ENCODE measurements at regions not wholly inside any gene's neighbourhood (a gene's known extent, or its start where the extent isn't known, plus 50 kb on each side); places are given as distances from the start of the nearest gene placed in this dataset.

- ChIA-PET POLR2A (no interaction called here), CTCF (ENCODE audit: low intra/inter-chr PET ratio) (interaction anchor here (1.1 kb wide), 1 partner anchor 9 kb away, joined by 5 read pairs; no protein-coding TSS in a partner anchor)
- FAIRE-seq (no peak), ATAC-seq (no peak), DNase-seq (ENCODE audit: extremely low read depth in 1 of 4, low spot score in 3 of 4) (no peak)
- Histone ChIP-seq H3K9me1 (ENCODE audit: control insufficient read depth, insufficient read depth, low read length) (no peaks in the 10 kb centered on the region), H3K4me2 (ENCODE audit: insufficient read depth, low read length) (no peak overlapping the region), H3K4me3 (no peak overlapping the region), H3K79me2 (ENCODE audit: control insufficient read depth, insufficient read depth, low read length) (no peaks in the 10 kb centered on the region), H2AFZ (ENCODE audit: low read depth, low read length) (no peak overlapping the region), H3K27me3 (ENCODE audit: control insufficient read depth in 2 of 2, insufficient read depth in 2 of 2, low read length in 2 of 2) (peaks cover 10 to 47% of the 10 kb centered on the region in 2 experiments; a peak in 4 of 5 replicates), H4K20me1 (replicated peaks; ENCODE audit: control insufficient read depth, insufficient read depth, low read length) (0 out of 2 replicates have a peak, but pooled peaks cover 3% of the 10 kb centered on the region), H3K36me3 (ENCODE audit: control insufficient read depth, insufficient read depth, low read length) (no peaks in the 10 kb centered on the region), H3K27ac (ENCODE audit: extremely low read depth, low read depth, low read length) (no peak overlapping the region), H3K9me3 (replicated peaks; ENCODE audit: control insufficient read depth, insufficient read depth, low read depth, low read length) (no peaks in the 10 kb centered on the region), H3K4me1 (replicated peaks in 1 of 2; ENCODE audit: control insufficient read depth in 2 of 2, insufficient read depth in 2 of 2, low read length in 2 of 2) (no peaks in the 10 kb centered on the region; a peak in 1 of 5 replicates), H3K9ac (ENCODE audit: insufficient read depth in 1 of 2, low read depth in 2 of 2, low read length in 2 of 2) (no peak overlapping the region; a peak in 1 of 4 replicates)
- no peak for TF ChIP-seq NR2C1 (IDR thresholded peaks at IDR 0.05)
- TF ChIP-seq NR2C1 (tag; IDR thresholded peaks at IDR 0.05): no peak
- no peak for TF ChIP-seq E2F4 (CRISPR knock-in tag; IDR thresholded peaks at IDR 0.05; ENCODE audit: low read depth)
- no peak for TF ChIP-seq ZNF764 (CRISPR knock-in tag; IDR thresholded peaks at IDR 0.05; ENCODE audit: low read depth)
- 0% methylated on average over 7 of the region's 8 CpGs for WGBS (ENCODE audit: insufficient coverage, low coverage, missing lambda C conversion rate)
- in situ Hi-C loops (cut with MboI) (no loop called here), intact Hi-C loops (cut with micrococcal nuclease) (no loop called here)
- BruUV-seq (replicated peaks): no TSS peak
Measured at GRCh38 chr9:36779582-36779981, 206.9 kb downstream of the MELK start.

GRCh38 chr9:36780186-36780585 lies 207.5 kb downstream of the MELK start:
- no peak overlapping the region for H3K4me3 ChIP-seq
- no TSS peak for BruUV-seq (replicated peaks)
- H3K9me1 ChIP-seq (ENCODE audit: control insufficient read depth, insufficient read depth, low read length): no peaks in the 10 kb centered on the region
- POLR2A ChIA-PET: no interaction called here
- ATAC-seq (no peak), DNase-seq (ENCODE audit: extremely low read depth in 1 of 4, low spot score in 3 of 4) (no peak), FAIRE-seq (no peak)
- no peak overlapping the region for H2AFZ ChIP-seq (ENCODE audit: low read depth, low read length)
- no peaks in the 10 kb centered on the region for H3K79me2 ChIP-seq (ENCODE audit: control insufficient read depth, insufficient read depth, low read length)
- CTCF ChIA-PET (ENCODE audit: low intra/inter-chr PET ratio): interaction anchor here (1.1 kb wide), 1 partner anchor 8 kb away, joined by 5 read pairs; no protein-coding TSS in a partner anchor
- H3K4me1 ChIP-seq (replicated peaks in 1 of 2; ENCODE audit: control insufficient read depth in 2 of 2, insufficient read depth in 2 of 2, low read length in 2 of 2): no peaks in the 10 kb centered on the region; a peak in 1 of 5 replicates
- 0 out of 2 replicates have a peak, but pooled peaks cover 3% of the 10 kb centered on the region for H4K20me1 ChIP-seq (replicated peaks; ENCODE audit: control insufficient read depth, insufficient read depth, low read length)
- in situ Hi-C loops (cut with MboI): no loop called here
- H3K27me3 ChIP-seq (ENCODE audit: control insufficient read depth in 2 of 2, insufficient read depth in 2 of 2, low read length in 2 of 2): peaks cover 10 to 47% of the 10 kb centered on the region in 2 experiments; a peak in 4 of 5 replicates
- 2% methylated on average over 6 of the region's 8 CpGs for WGBS (ENCODE audit: insufficient coverage, low coverage, missing lambda C conversion rate)
- H3K36me3 ChIP-seq (ENCODE audit: control insufficient read depth, insufficient read depth, low read length): no peaks in the 10 kb centered on the region
- intact Hi-C loops (cut with micrococcal nuclease): no loop called here
- no peaks in the 10 kb centered on the region for H3K9me3 ChIP-seq (replicated peaks; ENCODE audit: control insufficient read depth, insufficient read depth, low read depth, low read length)
- H3K9ac ChIP-seq (ENCODE audit: insufficient read depth in 1 of 2, low read depth in 2 of 2, low read length in 2 of 2): no peak overlapping the region
- H3K4me2 ChIP-seq (ENCODE audit: insufficient read depth, low read length): no peak overlapping the region
- H3K27ac ChIP-seq (ENCODE audit: extremely low read depth, low read depth, low read length): no peak overlapping the region
- no peak for TF ChIP-seq MNT (conservative IDR thresholded peaks at IDR 0.05)
- no peak for TF ChIP-seq ATF6 (CRISPR knock-in tag; IDR thresholded peaks at IDR 0.05)
- TF ChIP-seq ZNF175 (CRISPR knock-in tag; IDR thresholded peaks at IDR 0.05; ENCODE audit: low read depth): no peak

Measured in K562 (cell line).